GM12892 (cell line): ENCODE measurements at regions not wholly inside any gene's neighbourhood (a gene's known extent, or its start where the extent isn't known, plus 50 kb on each side); places are given as distances from the start of the nearest gene placed in this dataset.

Source experiments
- POLR2A ChIP-seq: IDR thresholded peaks from 2 replicates; pipeline ENCODE4 v1.6.1; 2011; ENCODE audit warnings: low read depth, low read length, control low read depth
- POLR2AphosphoS5 ChIP-seq: IDR thresholded peaks from 2 replicates; pipeline ENCODE4 v1.6.1; 2011; ENCODE audit warnings: low read depth, low read length, control low read depth

GRCh38 chr5:163622799-163623198 is 117.4 kb downstream of the MAT2B start:
- no peak for TF ChIP-seq POLR2A
- TF ChIP-seq POLR2AphosphoS5: no peak
